PFSK-1 (cell line): ENCODE measurements at regions not wholly inside any gene's neighbourhood (a gene's known extent, or its start where the extent isn't known, plus 50 kb on each side); places are given as distances from the start of the nearest gene placed in this dataset.
A peak's percentile ranks its signal among the peaks of the same experiment; 100 is the strongest.

ENCODE experiments used
- FOXP2 ChIP-seq: optimal IDR thresholded peaks from 2 replicates; pipeline ENCODE3; 2011; ENCODE audit warnings: borderline replicate concordance, control low read depth, inconsistent platforms; ENCODE audit not compliant: insufficient read depth; ENCODE audit errors: extremely low read length, extremely low read depth
- POLR2AphosphoS5 ChIP-seq: IDR thresholded peaks from 2 replicates; pipeline ENCODE4 v1.6.1; 2012; ENCODE audit warnings: low read depth, mild to moderate bottlenecking, control low read depth, low read length, moderate library complexity
- REST ChIP-seq, 2 experiments: IDR thresholded peaks; 2 replicates each; pipeline versions ENCODE4 v1.6.1 to v1.8.0; 2011 to 2012; ENCODE audit warnings: low read depth in 2 of 2, low read length in 2 of 2, control low read depth in 1 of 2, inconsistent platforms in 1 of 2, mild to moderate bottlenecking in 1 of 2, moderate library complexity in 1 of 2; ENCODE audit not compliant: insufficient read depth in 1 of 2
- SIN3A ChIP-seq: IDR thresholded peaks from 2 replicates; pipeline ENCODE4 v1.6.1; 2012; ENCODE audit warnings: mild to moderate bottlenecking, low read length, moderate library complexity, borderline replicate concordance; ENCODE audit not compliant: insufficient read depth
- TAF1 ChIP-seq: IDR thresholded peaks from 2 replicates; pipeline ENCODE4 v1.6.1; 2012; ENCODE audit warnings: low read length, control low read depth, borderline replicate concordance; ENCODE audit not compliant: insufficient read depth

GRCh38 chr20:16220826-16221225, 352.4 kb downstream of the KIF16B start:
- TF ChIP-seq TAF1 (no peak), SIN3A (no peak), POLR2AphosphoS5 (no peak), FOXP2 (no peak), REST (IDR thresholded peaks at IDR 0.05; ENCODE audit: insufficient read depth in 1 of 2, low read depth in 2 of 2, low read length in 2 of 2) (no peak)

- TF ChIP-seq SIN3A (no peak), REST (IDR thresholded peaks at IDR 0.05; ENCODE audit: insufficient read depth in 1 of 2, low read depth in 2 of 2, low read length in 2 of 2) (no peak), POLR2AphosphoS5 (no peak), TAF1 (no peak), FOXP2 (no peak)
Measured at GRCh38 chr20:16219182-16219581, 354.1 kb downstream of the KIF16B start.

GRCh38 chr20:16216914-16217230, 356.4 kb downstream of the KIF16B start:
- no peak for TF ChIP-seq TAF1
- TF ChIP-seq SIN3A, result no peak
- TF ChIP-seq FOXP2, result no peak
- no peak for TF ChIP-seq REST (IDR thresholded peaks at IDR 0.05; ENCODE audit: insufficient read depth in 1 of 2, low read depth in 2 of 2, low read length in 2 of 2)
- TF ChIP-seq POLR2AphosphoS5, result no peak

GRCh38 chr20:16216227-16216913, 356.9 kb downstream of the KIF16B start:
- no peak for TF ChIP-seq POLR2AphosphoS5
- no peak for TF ChIP-seq REST (IDR thresholded peaks at IDR 0.05; ENCODE audit: insufficient read depth in 1 of 2, low read depth in 2 of 2, low read length in 2 of 2)
- TF ChIP-seq SIN3A, result no peak
- no peak for TF ChIP-seq FOXP2

GRCh38 chr20:16215041-16215440, 358.2 kb downstream of the KIF16B start:
- TF ChIP-seq REST (IDR thresholded peaks at IDR 0.05; ENCODE audit: insufficient read depth in 1 of 2, low read depth in 2 of 2, low read length in 2 of 2) (peak in 1 of 2 experiments; percentile 74; a peak in 1 of 4 replicates), POLR2AphosphoS5 (no peak)
